Prostate gland (tissue), 2 donors: ENCODE measurements at regions not wholly inside any gene's neighbourhood (a gene's known extent, or its start where the extent isn't known, plus 50 kb on each side); places are given as distances from the start of the nearest gene placed in this dataset.

Source experiments
- POLR2A ChIP-seq: fragments of 450-650 bp; IDR thresholded peaks from one replicate; pipeline ENCODE4 v1.6.1; 2016; ENCODE audit warnings: antibody characterized with exemption, mild to moderate bottlenecking
- TF ChIP-seq, protein P1 (sequence below), 4 experiments: fragments of 200-600 bp in 2 of 4; fragments of 450-650 bp in 2 of 4; sonication (generic) in 2 of 4; IDR thresholded peaks; 1 replicate in 3 of 4; 2 replicates in 1 of 4; pipeline ENCODE4 v1.5.1; 2016 to 2019; ENCODE audit warnings: antibody characterized with exemption in 4 of 4, mild to moderate bottlenecking in 2 of 4, moderate library complexity in 2 of 4

DNA sequence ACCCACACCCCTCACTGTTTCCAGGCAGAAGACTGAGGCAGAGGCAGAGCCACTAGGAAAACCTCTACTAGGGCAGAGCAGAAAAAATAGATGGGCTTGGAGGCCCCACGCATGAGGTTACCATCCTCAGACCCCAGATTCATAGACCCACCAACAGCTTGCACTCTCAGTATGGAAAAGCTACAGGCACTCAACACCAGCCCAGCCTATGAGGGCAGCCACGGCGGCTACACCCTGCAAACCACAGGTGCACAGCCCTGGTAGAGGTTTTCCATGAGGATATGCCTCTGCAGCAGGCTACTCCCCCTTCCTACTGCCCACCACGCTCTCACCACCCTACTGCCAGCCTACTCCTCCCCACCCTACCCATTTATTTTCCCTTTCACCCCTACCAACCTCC, 235.1 kb downstream of the CWH43 start:
- TF ChIP-seq, protein P1, sequence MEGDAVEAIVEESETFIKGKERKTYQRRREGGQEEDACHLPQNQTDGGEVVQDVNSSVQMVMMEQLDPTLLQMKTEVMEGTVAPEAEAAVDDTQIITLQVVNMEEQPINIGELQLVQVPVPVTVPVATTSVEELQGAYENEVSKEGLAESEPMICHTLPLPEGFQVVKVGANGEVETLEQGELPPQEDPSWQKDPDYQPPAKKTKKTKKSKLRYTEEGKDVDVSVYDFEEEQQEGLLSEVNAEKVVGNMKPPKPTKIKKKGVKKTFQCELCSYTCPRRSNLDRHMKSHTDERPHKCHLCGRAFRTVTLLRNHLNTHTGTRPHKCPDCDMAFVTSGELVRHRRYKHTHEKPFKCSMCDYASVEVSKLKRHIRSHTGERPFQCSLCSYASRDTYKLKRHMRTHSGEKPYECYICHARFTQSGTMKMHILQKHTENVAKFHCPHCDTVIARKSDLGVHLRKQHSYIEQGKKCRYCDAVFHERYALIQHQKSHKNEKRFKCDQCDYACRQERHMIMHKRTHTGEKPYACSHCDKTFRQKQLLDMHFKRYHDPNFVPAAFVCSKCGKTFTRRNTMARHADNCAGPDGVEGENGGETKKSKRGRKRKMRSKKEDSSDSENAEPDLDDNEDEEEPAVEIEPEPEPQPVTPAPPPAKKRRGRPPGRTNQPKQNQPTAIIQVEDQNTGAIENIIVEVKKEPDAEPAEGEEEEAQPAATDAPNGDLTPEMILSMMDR (IDR thresholded peaks at IDR 0.05) = no peak
- no peak for TF ChIP-seq POLR2A
